CD4-positive, alpha-beta T cell (primary cell): ENCODE measurements at regions not wholly inside any gene's neighbourhood (a gene's known extent, or its start where the extent isn't known, plus 50 kb on each side); places are given as distances from the start of the nearest gene placed in this dataset.

Source experiments
- ATAC-seq: fragments of 200-7000 bp; cut with Tn5 transposase; one replicate; pipeline ENCODE4 v1.10.0; 2022; ENCODE audit warnings: mild to moderate bottlenecking; ENCODE audit not compliant: poor library complexity
- CTCF ChIA-PET: fragments of 350-600 bp; sonication (Branson Sonifier 250); formaldehyde crosslinking; loops from one replicate; lab custom pipeline; 2021; ENCODE audit warnings: antibody characterized with exemption, inconsistent platforms; lab: Charles Lee
- POLR2A ChIA-PET: fragments of 350-600 bp; sonication (Branson Sonifier 250); formaldehyde crosslinking; loops from one replicate; lab custom pipeline; 2021; ENCODE audit warnings: antibody characterized with exemption, inconsistent platforms; lab: Charles Lee
- DNase-seq, 14 experiments: peaks; one replicate each; pipeline ENCODE4 v3.0.0-alpha.2; 2013 to 2020; ENCODE audit warnings: mixed read lengths in 2 of 14
- H3K27ac ChIP-seq, 2 donors: one replicate each; pipeline versions ENCODE4 v1.5.1 to v1.7.0; 2013; ENCODE audit warnings: low read length in 2 of 2, low read depth in 1 of 2, mild to moderate bottlenecking in 1 of 2
- H3K27me3 ChIP-seq, 2 experiments: 1 replicate in 1 of 2; 2 replicates in 1 of 2; pipeline versions ENCODE4 v1.6.1 to v1.7.0; 2013; ENCODE audit warnings: low read length in 2 of 2, control low read depth in 1 of 2, mild to moderate bottlenecking in 1 of 2, moderate library complexity in 1 of 2; ENCODE audit not compliant: insufficient read depth in 2 of 2, control insufficient read depth in 1 of 2
- H3K36me3 ChIP-seq: one replicate; pipeline ENCODE4 v1.6.1; 2013; ENCODE audit warnings: low read length, control low read depth; ENCODE audit not compliant: insufficient read depth
- H3K4me1 ChIP-seq: one replicate; pipeline ENCODE4 v1.6.1; 2013; ENCODE audit warnings: low read length, control low read depth; ENCODE audit not compliant: insufficient read depth
- H3K4me3 ChIP-seq: one replicate; pipeline ENCODE4 v1.5.1; 2013; ENCODE audit warnings: mild to moderate bottlenecking, low read length, moderate library complexity
- H3K9me3 ChIP-seq, 2 experiments: 1 replicate in 1 of 2; 2 replicates in 1 of 2; pipeline versions ENCODE4 v1.6.1 to v1.7.0; 2013; ENCODE audit warnings: low read length in 2 of 2, mild to moderate bottlenecking in 2 of 2, control low read depth in 1 of 2, moderate library complexity in 1 of 2; ENCODE audit not compliant: control insufficient read depth in 1 of 2, insufficient read depth in 1 of 2
- H3K27ac Mint-ChIP-seq: one replicate; pipeline ENCODE4 v1.8.0; 2020; ENCODE audit warnings: mixed read lengths
- H3K27me3 Mint-ChIP-seq: one replicate; pipeline ENCODE4 v1.8.0; 2021; ENCODE audit warnings: mixed read lengths
- H3K36me3 Mint-ChIP-seq: one replicate; pipeline ENCODE4 v1.8.0; 2021; ENCODE audit warnings: low read depth, mixed read lengths
- H3K4me1 Mint-ChIP-seq: one replicate; pipeline ENCODE4 v1.8.0; 2021; ENCODE audit warnings: low read depth, mixed read lengths
- H3K4me3 Mint-ChIP-seq: one replicate; pipeline ENCODE4 v1.8.0; 2020; ENCODE audit warnings: mild to moderate bottlenecking, mixed read lengths
- H3K9me3 Mint-ChIP-seq: one replicate; pipeline ENCODE4 v1.8.0; 2020; ENCODE audit warnings: mixed read lengths
- CTCF ChIP-seq: fragments of 200-600 bp; IDR thresholded peaks from one replicate; pipeline ENCODE4 v1.8.0; 2022; ENCODE audit warnings: antibody characterized with exemption, mild to moderate bottlenecking
- intact Hi-C, 2 experiments: fragments of 100-400 bp; cut with DNase I in 1 of 2; cut with micrococcal nuclease in 1 of 2; formaldehyde crosslinking; loops; one replicate each; pipeline versions ENCODE4 v1.15.1 to v1.9.0; 2023 to 2025; cut with DNase I, micrococcal nuclease

GRCh38 chr4:82216219-82216618 lies 157.6 kb downstream of the HNRNPD start:
- no peaks in the 10 kb centered on the region for H3K27me3 ChIP-seq
- Mint-ChIP-seq H3K36me3 (no peaks in the 10 kb centered on the region), H3K27me3 (no peaks in the 10 kb centered on the region), H3K27ac (no peak overlapping the region), H3K4me1 (peaks cover 40% of the 10 kb centered on the region), H3K4me3 (no peak overlapping the region), H3K9me3 (no peaks in the 10 kb centered on the region)
- no peaks in the 10 kb centered on the region for H3K36me3 ChIP-seq
- DNase-seq: no peak
- H3K4me3 ChIP-seq: no peak overlapping the region
- ATAC-seq: no peak
- H3K9me3 ChIP-seq: no peaks in the 10 kb centered on the region
- POLR2A ChIA-PET: no interaction called here
- CTCF ChIA-PET: no interaction called here
- intact Hi-C loops: loop anchor here in 1 of 2 experiments (5.0 kb wide), 1 partner anchor 94 kb away; no protein-coding TSS in a partner anchor
- TF ChIP-seq CTCF: no peak
- no peak overlapping the region for H3K27ac ChIP-seq
- H3K4me1 ChIP-seq: peaks cover 9% of the 10 kb centered on the region

GRCh38 chr4:82215800-82216199 lies 158.0 kb downstream of the HNRNPD start:
- no peak for TF ChIP-seq CTCF
- ChIA-PET CTCF (no interaction called here), POLR2A (no interaction called here)
- Histone ChIP-seq H3K36me3 (no peaks in the 10 kb centered on the region), H3K4me1 (peaks cover 9% of the 10 kb centered on the region), H3K27ac (no peak overlapping the region), H3K9me3 (no peaks in the 10 kb centered on the region), H3K4me3 (no peak overlapping the region), H3K27me3 (no peaks in the 10 kb centered on the region)
- peaks cover 40% of the 10 kb centered on the region for H3K4me1 Mint-ChIP-seq
- no peaks in the 10 kb centered on the region for H3K36me3 Mint-ChIP-seq
- DNase-seq (no peak), ATAC-seq (no peak)
- intact Hi-C loops: loop anchor here in 1 of 2 experiments (5.0 kb wide), 1 partner anchor 93 kb away; no protein-coding TSS in a partner anchor
- H3K9me3 Mint-ChIP-seq: no peaks in the 10 kb centered on the region
- no peak overlapping the region for H3K4me3 Mint-ChIP-seq
- H3K27me3 Mint-ChIP-seq: no peaks in the 10 kb centered on the region
- H3K27ac Mint-ChIP-seq: no peak overlapping the region

- Histone ChIP-seq H3K9me3 (no peaks in the 10 kb centered on the region), H3K4me3 (no peak overlapping the region), H3K27me3 (no peaks in the 10 kb centered on the region), H3K4me1 (peaks cover 9% of the 10 kb centered on the region), H3K27ac (no peak overlapping the region), H3K36me3 (no peaks in the 10 kb centered on the region)
- ATAC-seq (no peak), DNase-seq (no peak)
- intact Hi-C loops: loop anchor here in 1 of 2 experiments (5.0 kb wide), 1 partner anchor 93 kb away; no protein-coding TSS in a partner anchor
- POLR2A ChIA-PET: no interaction called here
- TF ChIP-seq CTCF: no peak
- Mint-ChIP-seq H3K27me3 (no peaks in the 10 kb centered on the region), H3K36me3 (no peaks in the 10 kb centered on the region), H3K4me1 (peaks cover 40% of the 10 kb centered on the region), H3K27ac (no peak overlapping the region), H3K9me3 (no peaks in the 10 kb centered on the region), H3K4me3 (no peak overlapping the region)
- CTCF ChIA-PET: no interaction called here
Observed at GRCh38 chr4:82215039-82215438, 158.8 kb downstream of the HNRNPD start.
